ENCODE measurements at regions not wholly inside any gene's neighbourhood (a gene's known extent, or its start where the extent isn't known, plus 50 kb on each side); places are given as distances from the start of the nearest gene placed in this dataset.

GRCh38 chr1:203419558-203419957 lies 56.0 kb upstream of the PRELP start:
- intact Hi-C loops (cut with micrococcal nuclease), result no loop called here
- no peaks in the 10 kb centered on the region for H3K4me1 Mint-ChIP-seq (ENCODE audit: low read depth)
- CTCF ChIA-PET, result interaction anchor here (0.8 to 1.3 kb wide), 2 partner anchors 152 to 204 kb away, joined by 4 read pairs; no protein-coding TSS in a partner anchor
- no peak overlapping the region for H3K27ac Mint-ChIP-seq
- no peaks in the 10 kb centered on the region for H3K9me3 Mint-ChIP-seq
- H3K27me3 Mint-ChIP-seq (ENCODE audit: low read depth), result peaks cover 9% of the 10 kb centered on the region
- no peaks in the 10 kb centered on the region for H3K36me3 Mint-ChIP-seq (ENCODE audit: low read depth)
- no peak overlapping the region for H3K4me3 Mint-ChIP-seq
- no peak for DNase-seq

DNA sequence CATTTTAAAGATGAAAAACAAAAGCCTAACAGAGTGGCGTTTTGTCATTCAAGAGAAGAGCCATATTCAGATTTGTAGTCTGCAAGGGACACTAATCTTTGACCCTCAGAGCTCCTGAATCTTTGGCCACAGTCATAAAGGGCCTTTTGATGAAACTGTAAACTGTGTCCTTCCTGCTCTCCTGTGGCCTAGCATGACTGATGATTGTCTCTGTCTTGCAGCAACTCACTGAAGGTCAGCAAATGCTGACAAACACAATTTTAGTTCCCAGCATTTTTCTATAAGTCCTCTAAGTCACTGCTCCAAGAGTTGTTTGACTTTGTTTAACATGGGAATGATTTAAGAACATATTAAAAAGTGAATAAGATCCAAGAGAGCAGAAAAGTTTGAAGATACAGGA lies 55.3 kb upstream of the PRELP start:
- Mint-ChIP-seq H3K36me3 (ENCODE audit: low read depth) (no peaks in the 10 kb centered on the region), H3K4me1 (ENCODE audit: low read depth) (no peaks in the 10 kb centered on the region), H3K27me3 (ENCODE audit: low read depth) (peaks cover 9% of the 10 kb centered on the region), H3K9me3 (no peaks in the 10 kb centered on the region), H3K27ac (no peak overlapping the region), H3K4me3 (no peak overlapping the region)
- no peak for DNase-seq
- CTCF ChIA-PET, result interaction anchor here (0.8 kb wide), 1 partner anchor 205 kb away, joined by 4 read pairs; no protein-coding TSS in a partner anchor
- intact Hi-C loops (cut with micrococcal nuclease), result no loop called here

GRCh38 chr1:203421246-203421645 lies 54.4 kb upstream of the PRELP start:
- no peaks in the 10 kb centered on the region for H3K4me1 Mint-ChIP-seq (ENCODE audit: low read depth)
- H3K36me3 Mint-ChIP-seq (ENCODE audit: low read depth), result no peaks in the 10 kb centered on the region
- peaks cover 11% of the 10 kb centered on the region for H3K27me3 Mint-ChIP-seq (ENCODE audit: low read depth)
- H3K9me3 Mint-ChIP-seq, result no peaks in the 10 kb centered on the region
- CTCF ChIA-PET, result no interaction called here
- no peak for DNase-seq
- intact Hi-C loops (cut with micrococcal nuclease), result no loop called here
- H3K4me3 Mint-ChIP-seq, result no peak overlapping the region
- H3K27ac Mint-ChIP-seq, result no peak overlapping the region

DNA sequence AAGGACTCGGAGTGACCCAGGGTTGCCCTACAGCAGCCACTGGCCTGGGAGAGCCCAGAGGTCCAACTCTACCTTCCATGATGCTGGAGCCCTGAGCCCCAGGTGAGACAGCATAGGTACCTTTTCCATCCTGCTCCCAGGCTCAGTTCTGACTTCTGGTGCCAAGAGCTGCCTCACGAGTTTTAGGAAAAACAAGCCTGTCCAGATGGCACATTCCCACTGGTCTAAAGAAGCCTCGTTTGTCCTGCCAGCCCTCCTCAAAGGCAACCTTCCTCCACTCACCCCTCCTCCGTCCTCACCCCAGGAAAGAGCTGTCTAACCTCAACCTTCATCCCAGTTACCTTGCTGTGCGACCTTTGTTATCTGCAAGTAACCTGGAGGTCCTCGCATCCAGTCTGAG lies 53.5 kb upstream of the PRELP start:
- Mint-ChIP-seq H3K36me3 (ENCODE audit: low read depth) (no peaks in the 10 kb centered on the region), H3K27me3 (ENCODE audit: low read depth) (peaks cover 13% of the 10 kb centered on the region), H3K9me3 (no peaks in the 10 kb centered on the region), H3K4me3 (no peak overlapping the region), H3K4me1 (ENCODE audit: low read depth) (no peaks in the 10 kb centered on the region), H3K27ac (no peak overlapping the region)
- CTCF ChIA-PET, result no interaction called here
- intact Hi-C loops (cut with micrococcal nuclease), result no loop called here
- DNase-seq, result no peak

DNA sequence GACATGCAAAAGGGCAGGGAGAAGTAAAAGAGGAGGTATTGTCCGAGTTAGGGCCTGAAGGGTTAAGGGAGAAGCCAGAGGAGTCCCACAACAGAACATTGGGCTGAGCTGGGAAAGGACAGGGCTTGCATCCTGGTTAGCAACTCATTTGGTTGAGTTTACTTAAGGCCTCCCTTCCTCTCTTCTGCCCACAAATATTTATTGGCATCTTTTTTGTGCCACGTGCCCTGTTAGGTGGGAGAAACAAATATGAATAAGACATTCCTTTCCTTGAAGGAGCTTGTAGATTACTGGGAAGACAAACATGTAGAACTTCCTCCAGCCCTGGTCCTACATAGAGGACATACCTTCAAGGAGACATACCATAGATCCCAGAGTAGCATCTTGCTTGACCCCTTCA lies 53.0 kb upstream of the PRELP start:
- H3K27ac Mint-ChIP-seq, result no peak overlapping the region

DNA sequence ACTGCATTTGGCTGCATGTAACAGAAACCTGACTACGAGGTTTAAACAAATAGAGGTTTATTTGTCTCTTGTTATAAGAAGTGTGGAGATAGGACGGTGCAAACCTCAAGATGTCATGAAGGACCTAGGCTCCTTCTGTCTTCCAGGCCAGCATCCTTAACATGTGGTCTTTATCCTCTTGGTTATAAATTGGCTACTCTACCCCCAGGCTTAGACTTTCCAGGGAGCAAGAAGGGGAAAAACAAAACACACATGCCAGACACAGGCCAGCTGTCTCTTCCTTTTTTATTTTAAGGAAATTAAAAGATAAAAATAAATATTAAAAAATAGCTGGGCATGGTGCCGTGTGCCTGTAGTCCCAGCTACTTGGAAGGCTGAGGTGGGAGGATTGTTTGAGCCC lies 51.3 kb upstream of the PRELP start:
- no peaks in the 10 kb centered on the region for H3K9me3 Mint-ChIP-seq
- H3K27ac Mint-ChIP-seq, result no peak overlapping the region
- peaks cover 23% of the 10 kb centered on the region for H3K27me3 Mint-ChIP-seq (ENCODE audit: low read depth)
- CTCF ChIA-PET, result no interaction called here
- intact Hi-C loops (cut with micrococcal nuclease), result no loop called here
- H3K36me3 Mint-ChIP-seq (ENCODE audit: low read depth), result no peaks in the 10 kb centered on the region
- no peak for DNase-seq
- no peaks in the 10 kb centered on the region for H3K4me1 Mint-ChIP-seq (ENCODE audit: low read depth)
- no peak overlapping the region for H3K4me3 Mint-ChIP-seq

More for the DNA sequence above, 53.0 kb upstream of the PRELP start:
- no peak for DNase-seq
- intact Hi-C loops (cut with micrococcal nuclease), result no loop called here
- Mint-ChIP-seq H3K9me3 (no peaks in the 10 kb centered on the region), H3K27me3 (ENCODE audit: low read depth) (peaks cover 15% of the 10 kb centered on the region), H3K4me3 (no peak overlapping the region), H3K4me1 (ENCODE audit: low read depth) (no peaks in the 10 kb centered on the region), H3K36me3 (ENCODE audit: low read depth) (no peaks in the 10 kb centered on the region)
- CTCF ChIA-PET, result no interaction called here

GRCh38 chr1:203424861-203425662 lies 50.5 kb upstream of the PRELP start:
- Mint-ChIP-seq H3K4me3 (no peak overlapping the region), H3K9me3 (no peaks in the 10 kb centered on the region), H3K36me3 (ENCODE audit: low read depth) (no peaks in the 10 kb centered on the region), H3K27me3 (ENCODE audit: low read depth) (peaks cover 24% of the 10 kb centered on the region), H3K27ac (no peak overlapping the region), H3K4me1 (ENCODE audit: low read depth) (no peaks in the 10 kb centered on the region)
- no peak for DNase-seq
- intact Hi-C loops (cut with micrococcal nuclease), result no loop called here
- CTCF ChIA-PET, result interaction anchor here (1.1 kb wide), 1 partner anchor 82 kb away, joined by 4 read pairs; no protein-coding TSS in a partner anchor

- no peaks in the 10 kb centered on the region for H3K4me1 Mint-ChIP-seq (ENCODE audit: low read depth)
- intact Hi-C loops (cut with micrococcal nuclease), result no loop called here
- CTCF ChIA-PET, result interaction anchor here (1.1 kb wide), 1 partner anchor 82 kb away, joined by 4 read pairs; no protein-coding TSS in a partner anchor
- no peaks in the 10 kb centered on the region for H3K36me3 Mint-ChIP-seq (ENCODE audit: low read depth)
- H3K9me3 Mint-ChIP-seq, result no peaks in the 10 kb centered on the region
- no peak for DNase-seq
- H3K4me3 Mint-ChIP-seq, result no peak overlapping the region
- H3K27me3 Mint-ChIP-seq (ENCODE audit: low read depth), result peaks cover 24% of the 10 kb centered on the region
- no peak overlapping the region for H3K27ac Mint-ChIP-seq
Observed at GRCh38 chr1:203425663-203425975, 50.0 kb upstream of the PRELP start.

Data from activated naive CD4-positive, alpha-beta T cell treated with anti-CD3 and anti-CD28 coated beads for 36 hours (primary cell).